ENCODE measurements at regions not wholly inside any gene's neighbourhood (a gene's known extent, or its start where the extent isn't known, plus 50 kb on each side); places are given as distances from the start of the nearest gene placed in this dataset.

- peak overlapping the region; percentile 40; the same call in 1 of the 2 replicates for H3K4me3 ChIP-seq (ENCODE audit: low read depth, low read length)
- no peak for DNase-seq (ENCODE audit: low read depth)
- TF ChIP-seq, protein P1, sequence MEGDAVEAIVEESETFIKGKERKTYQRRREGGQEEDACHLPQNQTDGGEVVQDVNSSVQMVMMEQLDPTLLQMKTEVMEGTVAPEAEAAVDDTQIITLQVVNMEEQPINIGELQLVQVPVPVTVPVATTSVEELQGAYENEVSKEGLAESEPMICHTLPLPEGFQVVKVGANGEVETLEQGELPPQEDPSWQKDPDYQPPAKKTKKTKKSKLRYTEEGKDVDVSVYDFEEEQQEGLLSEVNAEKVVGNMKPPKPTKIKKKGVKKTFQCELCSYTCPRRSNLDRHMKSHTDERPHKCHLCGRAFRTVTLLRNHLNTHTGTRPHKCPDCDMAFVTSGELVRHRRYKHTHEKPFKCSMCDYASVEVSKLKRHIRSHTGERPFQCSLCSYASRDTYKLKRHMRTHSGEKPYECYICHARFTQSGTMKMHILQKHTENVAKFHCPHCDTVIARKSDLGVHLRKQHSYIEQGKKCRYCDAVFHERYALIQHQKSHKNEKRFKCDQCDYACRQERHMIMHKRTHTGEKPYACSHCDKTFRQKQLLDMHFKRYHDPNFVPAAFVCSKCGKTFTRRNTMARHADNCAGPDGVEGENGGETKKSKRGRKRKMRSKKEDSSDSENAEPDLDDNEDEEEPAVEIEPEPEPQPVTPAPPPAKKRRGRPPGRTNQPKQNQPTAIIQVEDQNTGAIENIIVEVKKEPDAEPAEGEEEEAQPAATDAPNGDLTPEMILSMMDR (IDR thresholded peaks at IDR 0.05; ENCODE audit: low read depth, low read length, missing control alignments): no peak
Observed at GRCh38 chr10:7485244-7485556, 74.4 kb upstream of the SFMBT2 start.

DNA sequence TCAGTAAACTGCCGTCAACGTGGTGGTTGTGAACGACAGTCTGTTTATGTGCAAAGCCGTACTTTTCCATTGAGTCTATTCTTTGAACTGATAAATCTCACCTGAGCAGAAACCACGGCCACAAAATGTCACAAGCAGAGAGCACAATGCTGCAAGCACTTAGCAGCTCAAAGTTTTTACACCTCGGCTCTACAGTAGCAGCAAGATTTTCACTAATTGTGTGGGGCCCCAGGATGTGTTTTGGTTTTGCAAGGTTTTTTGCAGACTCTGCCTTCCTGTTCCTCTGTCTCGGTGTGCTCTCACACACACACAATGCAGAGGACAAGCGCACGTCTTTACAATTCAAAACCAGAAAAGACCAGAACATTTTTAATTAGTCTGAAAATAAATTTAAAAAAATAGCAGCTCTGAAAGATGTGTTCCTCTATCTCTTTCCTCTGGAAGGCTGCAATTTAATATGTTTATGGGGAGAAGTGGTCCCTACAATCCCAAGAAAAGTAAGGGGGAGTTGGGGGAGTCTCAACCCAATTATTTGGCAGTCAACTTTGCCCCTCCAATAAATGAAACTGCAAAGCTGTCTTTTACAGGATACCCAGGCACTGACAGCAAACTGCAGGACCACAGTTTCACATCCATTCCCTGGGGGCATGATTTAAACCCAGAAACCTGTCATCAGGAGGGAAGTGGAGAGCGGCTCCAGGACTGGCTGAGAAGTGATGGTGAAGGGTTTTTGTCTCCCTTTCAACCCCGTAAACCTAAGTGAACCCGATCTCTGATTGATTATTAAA, 73.8 kb upstream of the SFMBT2 start:
- DNase-seq (ENCODE audit: low read depth): peak; percentile 94
- H3K4me3 ChIP-seq (ENCODE audit: low read depth, low read length): peak overlapping the region; percentile 40
- TF ChIP-seq, protein P1 (IDR thresholded peaks at IDR 0.05; ENCODE audit: low read depth, low read length, missing control alignments): no peak

- TF ChIP-seq, protein P1 (IDR thresholded peaks at IDR 0.05; ENCODE audit: low read depth, low read length, missing control alignments): no peak
- no peak overlapping the region for H3K4me3 ChIP-seq (ENCODE audit: low read depth, low read length)
Observed at GRCh38 chr10:7483848-7484247, 73.0 kb upstream of the SFMBT2 start.

DNA sequence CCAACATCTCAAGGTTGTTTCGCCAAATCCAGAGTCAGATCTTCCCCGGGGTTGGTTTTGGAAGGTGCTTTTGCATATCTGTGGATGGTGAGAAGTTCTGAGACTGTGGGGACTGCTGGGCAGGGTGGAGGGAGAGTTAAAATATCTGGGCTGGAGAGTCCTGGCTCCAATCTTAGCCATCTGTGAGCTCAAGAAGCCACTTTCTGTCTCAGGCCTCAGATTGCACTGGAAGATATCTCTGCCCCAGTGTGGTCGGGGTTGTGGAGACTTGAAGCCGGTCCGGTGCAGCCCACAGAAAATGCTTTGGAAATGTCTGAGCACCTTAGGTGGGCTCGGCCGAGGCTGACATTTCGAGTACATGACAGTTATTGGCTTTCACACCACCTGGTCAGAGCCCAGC, 72.2 kb upstream of the SFMBT2 start:
- DNase-seq (ENCODE audit: low read depth): no peak
- TF ChIP-seq, protein P1 (IDR thresholded peaks at IDR 0.05; ENCODE audit: low read depth, low read length, missing control alignments): no peak

More at GRCh38 chr10:7483848-7484247, 73.0 kb upstream of the SFMBT2 start:
- no peak for DNase-seq (ENCODE audit: low read depth)

GRCh38 chr10:7481368-7481765, 70.5 kb upstream of the SFMBT2 start:
- no peak overlapping the region for H3K4me3 ChIP-seq (ENCODE audit: low read depth, low read length)
- DNase-seq (ENCODE audit: low read depth): no peak
- TF ChIP-seq, protein P1 (IDR thresholded peaks at IDR 0.05; ENCODE audit: low read depth, low read length, missing control alignments): no peak

More for the DNA sequence above, 72.2 kb upstream of the SFMBT2 start:
- no peak overlapping the region for H3K4me3 ChIP-seq (ENCODE audit: low read depth, low read length)

DNA sequence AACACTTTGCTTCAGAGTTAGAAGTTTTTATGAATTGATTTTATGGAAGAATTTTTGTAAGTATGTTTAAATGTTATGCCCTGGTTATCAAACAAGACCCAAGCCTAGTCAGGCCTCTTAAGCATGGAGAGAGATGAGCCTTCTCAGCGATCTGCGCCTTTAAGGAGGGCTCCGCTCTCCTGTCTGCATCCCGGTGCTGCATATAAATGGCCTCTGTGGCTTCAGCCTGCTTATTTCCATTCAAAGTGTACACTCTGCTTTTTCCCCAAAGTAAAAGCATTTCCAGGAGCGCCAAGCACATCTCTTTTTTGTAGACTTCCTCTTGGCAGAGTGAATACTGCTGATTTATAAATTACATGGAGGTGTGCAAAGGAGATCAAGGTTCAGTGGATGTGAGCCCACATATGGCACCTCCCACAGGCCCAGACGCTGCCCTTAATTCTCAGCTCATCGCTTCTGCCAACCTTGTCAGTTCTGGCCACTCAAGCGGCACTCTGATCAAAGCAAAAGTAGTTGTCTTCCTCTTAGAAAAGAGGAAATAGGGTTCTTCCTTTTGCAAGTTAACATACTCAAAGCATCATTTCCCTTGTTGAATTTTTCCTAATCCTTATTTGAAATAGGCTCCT, 70.0 kb upstream of the SFMBT2 start:
- TF ChIP-seq, protein P1 (IDR thresholded peaks at IDR 0.05; ENCODE audit: low read depth, low read length, missing control alignments): no peak
- H3K4me3 ChIP-seq (ENCODE audit: low read depth, low read length): no peak overlapping the region; the same call in 1 of the 2 replicates
- no peak for DNase-seq (ENCODE audit: low read depth)
